Right ventricle myocardium superior (tissue), 1 donor: ENCODE measurements at regions not wholly inside any gene's neighbourhood (a gene's known extent, or its start where the extent isn't known, plus 50 kb on each side); places are given as distances from the start of the nearest gene placed in this dataset.

Experiments
- ATAC-seq: fragments of 200-7000 bp; cut with Tn5 transposase; one replicate; pipeline ENCODE4 v1.9.1; 2020; ENCODE audit warnings: mild to moderate bottlenecking; ENCODE audit not compliant: poor library complexity
- DNase-seq: peaks from one replicate; pipeline ENCODE4 v3.0.0-alpha.2; 2020
- intact Hi-C: fragments of 100-400 bp; cut with DNase I; formaldehyde crosslinking; loops from one replicate; pipeline ENCODE4 v1.11.2; 2022
- donor health status: DM: no; HTN: yes; CAD: no; lungs with severe emphysema.

GRCh38 chr12:81988362-81988761 is 229.2 kb upstream of the PPFIA2 start:
- intact Hi-C loops: no loop called here
- ATAC-seq: no peak
- no peak for DNase-seq

- ATAC-seq (no peak), DNase-seq (no peak)
- intact Hi-C loops: no loop called here
Measured at GRCh38 chr12:81987371-81987770, 228.2 kb upstream of the PPFIA2 start.

- ATAC-seq (no peak), DNase-seq (no peak)
- intact Hi-C loops: no loop called here
Measured at GRCh38 chr12:81976661-81977060, 217.5 kb upstream of the PPFIA2 start.

GRCh38 chr12:81974762-81975161 is 215.6 kb upstream of the PPFIA2 start:
- intact Hi-C loops: no loop called here
- DNase-seq (no peak), ATAC-seq (no peak)

GRCh38 chr12:81968421-81968820 is 209.3 kb upstream of the PPFIA2 start:
- intact Hi-C loops: no loop called here
- DNase-seq: no peak
- ATAC-seq: no peak

GRCh38 chr12:81963636-81964035 is 204.5 kb upstream of the PPFIA2 start:
- DNase-seq: no peak
- intact Hi-C loops: no loop called here
- no peak for ATAC-seq

- ATAC-seq (no peak), DNase-seq (no peak)
- intact Hi-C loops: no loop called here
Measured at GRCh38 chr12:81963026-81963425, 203.9 kb upstream of the PPFIA2 start.

GRCh38 chr12:81962126-81962856 is 203.1 kb upstream of the PPFIA2 start:
- intact Hi-C loops: no loop called here
- no peak for DNase-seq
- no peak for ATAC-seq

- DNase-seq (no peak), ATAC-seq (no peak)
- intact Hi-C loops: no loop called here
Measured at GRCh38 chr12:81958406-81958805, 199.3 kb upstream of the PPFIA2 start.

- DNase-seq: no peak
- ATAC-seq: no peak
- intact Hi-C loops: no loop called here
Measured at GRCh38 chr12:81957631-81958030, 198.5 kb upstream of the PPFIA2 start.

GRCh38 chr12:81956468-81956860 is 197.3 kb upstream of the PPFIA2 start:
- no peak for DNase-seq
- ATAC-seq: no peak
- intact Hi-C loops: no loop called here

- DNase-seq (no peak), ATAC-seq (no peak)
- intact Hi-C loops: no loop called here
Measured at GRCh38 chr12:81953541-81953940, 194.4 kb upstream of the PPFIA2 start.

GRCh38 chr12:81950871-81951270 is 191.7 kb upstream of the PPFIA2 start:
- ATAC-seq: no peak
- intact Hi-C loops: no loop called here
- no peak for DNase-seq

GRCh38 chr12:81949841-81950308 is 190.7 kb upstream of the PPFIA2 start:
- DNase-seq: no peak
- ATAC-seq: no peak

GRCh38 chr12:81949416-81949815 is 190.3 kb upstream of the PPFIA2 start:
- DNase-seq (no peak), ATAC-seq (no peak)
- intact Hi-C loops: no loop called here

More at GRCh38 chr12:81949841-81950308, 190.7 kb upstream of the PPFIA2 start:
- intact Hi-C loops: no loop called here

GRCh38 chr12:81944886-81945285 is 185.7 kb upstream of the PPFIA2 start:
- intact Hi-C loops: no loop called here
- no peak for DNase-seq
- ATAC-seq: no peak

GRCh38 chr12:81942594-81942993 is 183.4 kb upstream of the PPFIA2 start:
- ATAC-seq (peak; percentile 55), DNase-seq (no peak)
- intact Hi-C loops: no loop called here

- intact Hi-C loops: no loop called here
Measured at GRCh38 chr12:81930037-81930436, 170.9 kb upstream of the PPFIA2 start.

GRCh38 chr12:81896771-81897170 is 137.6 kb upstream of the PPFIA2 start:
- DNase-seq: no peak
- ATAC-seq: no peak
- intact Hi-C loops: no loop called here

More at GRCh38 chr12:81930037-81930436, 170.9 kb upstream of the PPFIA2 start:
- ATAC-seq (no peak), DNase-seq (no peak)

GRCh38 chr12:81888961-81889360 is 129.8 kb upstream of the PPFIA2 start:
- DNase-seq: no peak
- no peak for ATAC-seq
- intact Hi-C loops: no loop called here
